ENCODE measurements at regions not wholly inside any gene's neighbourhood (a gene's known extent, or its start where the extent isn't known, plus 50 kb on each side); places are given as distances from the start of the nearest gene placed in this dataset.

- Histone ChIP-seq H3K4me3 (ENCODE audit: low read length) (no peak overlapping the region), H3K4me1 (ENCODE audit: control insufficient read depth, insufficient read depth, low read length) (no peaks in the 10 kb centered on the region), H3K9me3 (ENCODE audit: control insufficient read depth, insufficient read depth, low read length) (no peaks in the 10 kb centered on the region), H3K27me3 (ENCODE audit: control insufficient read depth, insufficient read depth, low read length) (no peaks in the 10 kb centered on the region), H3K27ac (ENCODE audit: low read length) (no peak overlapping the region), H3K36me3 (ENCODE audit: control insufficient read depth, insufficient read depth, low read length) (no peaks in the 10 kb centered on the region)
- 66% methylated on average over 3 of the region's 4 CpGs for WGBS (ENCODE audit: insufficient coverage)
- TF ChIP-seq CTCF (IDR thresholded peaks at IDR 0.05) = no peak
- Mint-ChIP-seq H3K4me3 (no peak overlapping the region), H3K27ac (no peak overlapping the region), H3K36me3 (no peaks in the 10 kb centered on the region), H3K4me1 (no peaks in the 10 kb centered on the region), H3K9me3 (peaks cover 9 to 16% of the 10 kb centered on the region in 2 donors), H3K27me3 (ENCODE audit: low read depth in 2 of 2) (no peaks in the 10 kb centered on the region)
- intact Hi-C loops (cut with micrococcal nuclease) = no loop called here
- no peak for ATAC-seq
- no peak for DNase-seq
Measured at GRCh38 chr6:68114463-68115047, 520.5 kb upstream of the ADGRB3 start.

GRCh38 chr6:68108233-68108835 lies 526.7 kb upstream of the ADGRB3 start:
- Histone ChIP-seq H3K27me3 (ENCODE audit: control insufficient read depth, insufficient read depth, low read length) (no peaks in the 10 kb centered on the region), H3K4me1 (ENCODE audit: control insufficient read depth, insufficient read depth, low read length) (no peaks in the 10 kb centered on the region), H3K27ac (ENCODE audit: low read length) (no peak overlapping the region), H3K4me3 (ENCODE audit: low read length) (no peak overlapping the region), H3K36me3 (ENCODE audit: control insufficient read depth, insufficient read depth, low read length) (no peaks in the 10 kb centered on the region), H3K9me3 (ENCODE audit: control insufficient read depth, insufficient read depth, low read length) (peaks cover 3% of the 10 kb centered on the region)
- no peak overlapping the region for H3K4me3 Mint-ChIP-seq
- H3K27ac Mint-ChIP-seq = no peak overlapping the region
- no peak for DNase-seq
- ATAC-seq = no peak
- intact Hi-C loops (cut with micrococcal nuclease) = no loop called here
- H3K36me3 Mint-ChIP-seq = peaks cover 9% of the 10 kb centered on the region
- H3K27me3 Mint-ChIP-seq (ENCODE audit: low read depth in 2 of 2) = no peaks in the 10 kb centered on the region
- no peak for TF ChIP-seq CTCF (IDR thresholded peaks at IDR 0.05)
- whole genome bisulfite sequencing (ENCODE audit: insufficient coverage) = 71% methylated on average over 1 of the region's 2 CpGs
- H3K4me1 Mint-ChIP-seq = no peaks in the 10 kb centered on the region
- peaks cover 10 to 14% of the 10 kb centered on the region in 2 donors for H3K9me3 Mint-ChIP-seq

GRCh38 chr6:68094070-68094469 lies 541.0 kb upstream of the ADGRB3 start:
- no peak overlapping the region for H3K27ac ChIP-seq (ENCODE audit: low read length)
- Mint-ChIP-seq H3K9me3 (peaks cover 13 to 18% of the 10 kb centered on the region in 2 donors), H3K4me1 (no peaks in the 10 kb centered on the region), H3K27ac (no peak overlapping the region), H3K27me3 (ENCODE audit: low read depth in 2 of 2) (no peaks in the 10 kb centered on the region), H3K4me3 (no peak overlapping the region), H3K36me3 (no peaks in the 10 kb centered on the region)
- TF ChIP-seq CTCF (IDR thresholded peaks at IDR 0.05) = no peak
- H3K27me3 ChIP-seq (ENCODE audit: control insufficient read depth, insufficient read depth, low read length) = no peaks in the 10 kb centered on the region
- intact Hi-C loops (cut with micrococcal nuclease) = no loop called here
- H3K36me3 ChIP-seq (ENCODE audit: control insufficient read depth, insufficient read depth, low read length) = no peaks in the 10 kb centered on the region
- H3K9me3 ChIP-seq (ENCODE audit: control insufficient read depth, insufficient read depth, low read length) = peaks cover 3% of the 10 kb centered on the region
- no peaks in the 10 kb centered on the region for H3K4me1 ChIP-seq (ENCODE audit: control insufficient read depth, insufficient read depth, low read length)
- ATAC-seq (no peak), DNase-seq (no peak)
- H3K4me3 ChIP-seq (ENCODE audit: low read length) = no peak overlapping the region
